ENCODE measurements at regions not wholly inside any gene's neighbourhood (a gene's known extent, or its start where the extent isn't known, plus 50 kb on each side); places are given as distances from the start of the nearest gene placed in this dataset.

DNA sequence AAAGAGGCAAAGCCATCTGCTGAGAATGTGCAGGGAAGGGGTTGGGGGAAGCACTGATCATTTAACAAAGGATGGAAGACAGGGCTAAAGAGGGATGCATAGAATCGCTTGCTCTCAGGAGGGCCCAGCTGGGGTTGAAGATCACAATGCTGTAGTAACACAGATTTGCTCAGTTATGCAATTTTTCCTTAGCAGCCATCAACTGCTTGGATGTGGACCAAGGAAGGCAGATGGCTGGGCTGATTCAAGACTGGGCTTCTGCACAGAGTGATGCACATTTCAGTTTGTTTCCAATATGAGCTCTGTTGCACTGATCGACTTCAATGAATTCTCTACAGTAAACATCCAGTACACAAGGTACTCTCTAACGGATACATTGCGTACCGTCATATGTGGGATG, 127.8 kb upstream of the TBL1X start:
- Histone ChIP-seq H3K27me3 (ENCODE audit: control insufficient read depth, insufficient read depth, low read length) (no peaks in the 10 kb centered on the region), H3K4me3 (ENCODE audit: low read depth, low read length) (no peak overlapping the region), H3K36me3 (ENCODE audit: control insufficient read depth, insufficient read depth, low read length) (no peaks in the 10 kb centered on the region)
- TF ChIP-seq, protein P1, sequence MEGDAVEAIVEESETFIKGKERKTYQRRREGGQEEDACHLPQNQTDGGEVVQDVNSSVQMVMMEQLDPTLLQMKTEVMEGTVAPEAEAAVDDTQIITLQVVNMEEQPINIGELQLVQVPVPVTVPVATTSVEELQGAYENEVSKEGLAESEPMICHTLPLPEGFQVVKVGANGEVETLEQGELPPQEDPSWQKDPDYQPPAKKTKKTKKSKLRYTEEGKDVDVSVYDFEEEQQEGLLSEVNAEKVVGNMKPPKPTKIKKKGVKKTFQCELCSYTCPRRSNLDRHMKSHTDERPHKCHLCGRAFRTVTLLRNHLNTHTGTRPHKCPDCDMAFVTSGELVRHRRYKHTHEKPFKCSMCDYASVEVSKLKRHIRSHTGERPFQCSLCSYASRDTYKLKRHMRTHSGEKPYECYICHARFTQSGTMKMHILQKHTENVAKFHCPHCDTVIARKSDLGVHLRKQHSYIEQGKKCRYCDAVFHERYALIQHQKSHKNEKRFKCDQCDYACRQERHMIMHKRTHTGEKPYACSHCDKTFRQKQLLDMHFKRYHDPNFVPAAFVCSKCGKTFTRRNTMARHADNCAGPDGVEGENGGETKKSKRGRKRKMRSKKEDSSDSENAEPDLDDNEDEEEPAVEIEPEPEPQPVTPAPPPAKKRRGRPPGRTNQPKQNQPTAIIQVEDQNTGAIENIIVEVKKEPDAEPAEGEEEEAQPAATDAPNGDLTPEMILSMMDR (IDR thresholded peaks at IDR 0.05; ENCODE audit: insufficient read depth, low read length, poor library complexity, severe bottlenecking): no peak
- DNase-seq (ENCODE audit: low read depth): no peak

DNA sequence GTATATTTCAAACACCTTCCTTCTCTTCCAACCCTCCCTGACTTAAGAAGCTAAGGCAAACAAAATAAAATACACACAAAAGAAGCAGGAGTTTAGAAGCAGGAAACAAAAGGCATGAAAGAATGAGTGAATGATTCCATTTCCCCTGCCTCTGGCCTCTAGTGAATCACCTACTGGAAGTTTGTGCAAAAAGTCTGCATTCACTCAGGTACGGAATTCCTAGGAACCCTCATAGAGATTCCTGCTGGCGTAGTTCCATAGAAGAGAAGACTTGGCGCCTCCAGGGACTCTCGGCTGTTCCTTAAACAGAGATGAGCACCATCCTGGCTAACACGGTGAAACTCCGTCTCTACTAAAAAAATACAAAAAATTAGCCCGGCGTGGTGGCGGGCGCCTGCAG, 125.9 kb upstream of the TBL1X start:
- TF ChIP-seq, protein P1 (IDR thresholded peaks at IDR 0.05; ENCODE audit: insufficient read depth, low read length, poor library complexity, severe bottlenecking): no peak
- no peak overlapping the region for H3K4me3 ChIP-seq (ENCODE audit: low read depth, low read length)
- no peaks in the 10 kb centered on the region for H3K36me3 ChIP-seq (ENCODE audit: control insufficient read depth, insufficient read depth, low read length)
- H3K27me3 ChIP-seq (ENCODE audit: control insufficient read depth, insufficient read depth, low read length): no peaks in the 10 kb centered on the region
- no peak for DNase-seq (ENCODE audit: low read depth)

DNA sequence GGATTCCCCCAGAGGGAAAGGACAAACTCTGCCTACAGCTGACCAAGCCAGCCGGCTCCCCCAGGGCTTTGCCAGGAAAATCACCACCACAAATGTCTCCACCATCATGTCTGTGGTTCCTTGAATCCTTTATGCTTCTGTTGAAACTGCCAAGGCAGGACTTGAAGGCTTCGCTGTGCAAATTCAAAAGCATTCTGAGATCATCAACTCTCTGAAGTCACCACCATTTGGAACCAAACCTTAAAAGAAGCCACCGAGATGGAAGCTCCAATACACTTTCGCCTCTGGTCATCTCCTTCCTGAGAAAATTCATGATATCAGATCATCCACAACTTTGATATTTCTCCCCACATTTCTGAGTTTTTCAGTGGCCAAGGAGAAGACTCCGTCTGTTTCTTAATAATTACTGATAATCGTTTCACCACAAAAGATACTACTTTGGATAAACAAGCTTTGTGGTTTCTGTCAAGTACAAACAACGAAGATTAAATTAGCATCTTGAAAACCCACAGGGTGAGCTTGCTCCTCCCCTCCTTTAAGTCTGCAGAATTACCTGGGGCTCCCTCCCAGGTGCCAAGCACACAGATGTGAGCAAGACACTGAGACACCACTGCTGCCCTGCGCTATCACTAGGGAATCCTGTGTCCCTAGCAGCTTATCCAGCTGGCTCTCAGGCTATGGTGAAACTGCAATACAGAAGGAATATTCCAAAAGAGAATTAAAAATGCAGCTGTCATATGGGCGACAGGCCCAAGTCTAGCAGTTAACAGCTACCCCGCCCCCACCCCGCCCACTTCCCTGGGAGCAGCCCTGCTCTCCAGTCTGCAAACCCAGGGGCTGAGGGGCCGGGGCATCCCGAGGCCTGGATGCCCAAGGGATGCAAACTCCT, 125.0 kb upstream of the TBL1X start:
- TF ChIP-seq, protein P1 (IDR thresholded peaks at IDR 0.05; ENCODE audit: insufficient read depth, low read length, poor library complexity, severe bottlenecking): no peak
- no peak overlapping the region for H3K4me3 ChIP-seq (ENCODE audit: low read depth, low read length)
- DNase-seq (ENCODE audit: low read depth): no peak
- H3K27me3 ChIP-seq (ENCODE audit: control insufficient read depth, insufficient read depth, low read length): no peaks in the 10 kb centered on the region
- no peaks in the 10 kb centered on the region for H3K36me3 ChIP-seq (ENCODE audit: control insufficient read depth, insufficient read depth, low read length)

DNA sequence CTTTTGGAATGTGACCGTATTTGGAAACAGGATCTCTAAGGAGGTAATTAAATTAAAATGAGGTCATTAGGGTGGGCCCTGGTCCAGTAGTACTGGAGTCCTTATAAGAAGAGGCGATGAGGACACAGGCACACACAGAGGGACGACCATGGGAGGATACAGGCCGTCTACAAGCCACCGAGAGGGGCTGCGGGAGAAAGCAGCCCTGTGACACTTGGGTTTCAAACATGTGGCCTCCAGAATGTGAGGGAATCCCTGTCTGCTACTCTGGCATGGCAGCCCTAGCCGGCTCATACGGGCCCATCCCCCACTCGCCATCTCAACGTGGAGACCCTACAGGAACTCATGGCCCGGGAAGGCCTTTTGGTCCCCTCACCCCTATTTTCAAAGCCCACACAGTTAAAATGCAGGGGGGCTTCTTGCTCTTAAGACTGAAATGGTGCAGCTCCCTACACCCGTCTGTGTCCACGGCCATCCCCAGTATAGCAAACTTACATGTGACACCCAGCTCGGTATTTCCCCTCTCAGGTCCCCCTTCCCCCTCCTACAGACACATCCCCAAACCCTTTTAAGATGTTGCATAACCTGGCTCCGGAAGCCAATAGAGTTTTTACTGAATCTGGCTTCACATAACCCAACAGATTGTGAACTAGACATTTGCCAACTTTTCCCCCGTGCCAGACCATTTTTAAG, 124.1 kb upstream of the TBL1X start:
- no peak for DNase-seq (ENCODE audit: low read depth)
- no peak overlapping the region for H3K4me3 ChIP-seq (ENCODE audit: low read depth, low read length)
- no peaks in the 10 kb centered on the region for H3K27me3 ChIP-seq (ENCODE audit: control insufficient read depth, insufficient read depth, low read length)
- TF ChIP-seq, protein P1 (IDR thresholded peaks at IDR 0.05; ENCODE audit: insufficient read depth, low read length, poor library complexity, severe bottlenecking): no peak
- no peaks in the 10 kb centered on the region for H3K36me3 ChIP-seq (ENCODE audit: control insufficient read depth, insufficient read depth, low read length)

DNA sequence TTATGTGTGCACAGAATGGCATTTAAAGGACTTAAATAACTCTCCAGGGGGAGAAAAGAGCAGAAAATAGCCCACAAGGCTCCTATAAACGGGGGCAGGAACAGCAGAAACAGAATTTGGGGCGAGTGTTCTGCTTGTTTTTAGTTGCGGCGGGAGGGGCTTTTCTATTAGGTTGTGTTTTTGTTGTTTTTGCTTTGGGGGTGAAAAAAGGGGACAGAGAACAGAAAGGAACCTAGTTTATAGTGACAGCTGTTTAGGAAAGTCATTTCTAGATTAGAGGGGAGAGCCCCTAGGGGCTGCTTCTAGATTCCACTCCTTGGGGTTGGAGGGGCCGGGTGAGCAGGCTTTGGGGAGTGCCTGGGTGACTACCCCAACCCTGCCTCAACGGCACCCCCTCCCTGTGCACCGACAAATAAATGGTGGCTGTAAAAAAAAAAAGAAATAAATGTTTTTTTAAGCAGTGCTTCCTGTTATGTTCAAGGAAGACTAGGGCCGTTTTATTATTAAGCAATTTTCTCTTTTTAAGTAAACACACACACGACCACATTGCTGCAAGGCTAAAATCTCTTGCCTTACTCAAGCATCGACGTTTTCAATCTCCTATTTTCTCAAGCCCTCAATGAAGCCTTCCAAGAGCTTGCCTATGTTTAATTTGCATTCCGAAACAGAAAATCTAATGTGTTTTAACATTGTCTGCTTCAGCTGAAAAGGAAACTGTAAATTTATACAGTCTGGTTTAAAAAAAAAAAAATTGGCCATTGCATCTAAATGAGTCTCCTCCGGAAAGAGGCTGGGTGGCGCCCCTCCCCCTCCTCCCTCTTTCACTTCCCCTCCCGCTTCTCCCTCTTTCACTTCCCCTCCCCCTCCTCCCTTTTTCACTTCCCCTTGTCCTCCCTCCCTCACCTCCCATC, 123.3 kb upstream of the TBL1X start:
- Histone ChIP-seq H3K4me3 (ENCODE audit: low read depth, low read length) (peak overlapping the region; percentile 0), H3K27me3 (ENCODE audit: control insufficient read depth, insufficient read depth, low read length) (no peaks in the 10 kb centered on the region), H3K36me3 (ENCODE audit: control insufficient read depth, insufficient read depth, low read length) (no peaks in the 10 kb centered on the region)
- no peak for DNase-seq (ENCODE audit: low read depth)
- TF ChIP-seq, protein P1 (IDR thresholded peaks at IDR 0.05; ENCODE audit: insufficient read depth, low read length, poor library complexity, severe bottlenecking): peak; percentile 6
